ENCODE measurements at regions not wholly inside any gene's neighbourhood (a gene's known extent, or its start where the extent isn't known, plus 50 kb on each side); places are given as distances from the start of the nearest gene placed in this dataset.

- no peak for DNase-seq (ENCODE audit: low read depth in 1 of 2, low spot score in 1 of 2)
Observed at GRCh38 chr4:57282933-57283310, 172.7 kb upstream of the IGFBP7 start.

DNA sequence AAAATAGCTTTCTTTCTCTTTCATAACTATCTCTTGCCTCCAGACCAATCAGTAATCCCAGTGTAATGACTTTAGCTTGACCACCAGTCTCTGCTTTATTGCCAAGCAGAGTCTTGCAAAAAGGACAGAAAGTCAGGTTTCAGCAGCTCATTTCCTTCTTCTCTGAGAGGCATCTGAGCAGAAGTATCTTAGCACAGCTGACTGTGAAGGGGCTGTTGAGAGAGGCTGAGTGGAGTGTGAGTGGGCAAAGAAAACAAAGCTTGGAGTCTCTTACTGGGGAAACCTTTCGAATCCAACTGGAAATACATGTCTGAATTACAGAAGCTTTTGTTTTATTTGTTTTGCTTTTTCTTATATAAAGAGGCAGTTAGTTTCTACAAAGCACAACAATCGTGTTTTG, 170.3 kb upstream of the IGFBP7 start:
- no peak for DNase-seq (ENCODE audit: low read depth in 1 of 2, low spot score in 1 of 2)

DNA sequence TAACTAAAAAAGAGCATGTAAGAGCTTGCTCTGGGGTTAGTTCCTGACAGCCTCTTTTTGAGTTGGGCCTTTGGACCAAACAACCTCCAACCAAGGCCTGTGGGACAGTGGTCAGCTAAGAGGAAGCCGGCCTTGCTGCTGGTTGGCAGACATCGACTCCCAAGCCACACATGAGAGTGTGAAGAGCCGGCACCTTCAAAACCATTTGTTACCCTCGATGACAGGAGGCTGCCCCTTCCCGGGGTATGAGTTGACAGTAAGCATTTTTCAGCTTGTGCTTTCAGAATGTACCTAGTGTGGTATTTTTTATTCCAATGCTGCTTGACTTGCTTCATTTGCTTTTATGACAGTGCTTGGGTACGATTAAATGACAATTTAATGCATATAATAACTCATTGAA, 168.6 kb upstream of the IGFBP7 start:
- no peak for DNase-seq (ENCODE audit: low read depth in 1 of 2, low spot score in 1 of 2)

- DNase-seq (ENCODE audit: low read depth in 1 of 2, low spot score in 1 of 2): no peak
Observed at GRCh38 chr4:57274082-57274481, 163.9 kb upstream of the IGFBP7 start.

GRCh38 chr4:57270346-57270745, 160.2 kb upstream of the IGFBP7 start:
- DNase-seq (ENCODE audit: low read depth in 1 of 2, low spot score in 1 of 2): no peak

GRCh38 chr4:57265831-57266582, 155.8 kb upstream of the IGFBP7 start:
- DNase-seq (ENCODE audit: low read depth in 1 of 2, low spot score in 1 of 2): no peak

DNA sequence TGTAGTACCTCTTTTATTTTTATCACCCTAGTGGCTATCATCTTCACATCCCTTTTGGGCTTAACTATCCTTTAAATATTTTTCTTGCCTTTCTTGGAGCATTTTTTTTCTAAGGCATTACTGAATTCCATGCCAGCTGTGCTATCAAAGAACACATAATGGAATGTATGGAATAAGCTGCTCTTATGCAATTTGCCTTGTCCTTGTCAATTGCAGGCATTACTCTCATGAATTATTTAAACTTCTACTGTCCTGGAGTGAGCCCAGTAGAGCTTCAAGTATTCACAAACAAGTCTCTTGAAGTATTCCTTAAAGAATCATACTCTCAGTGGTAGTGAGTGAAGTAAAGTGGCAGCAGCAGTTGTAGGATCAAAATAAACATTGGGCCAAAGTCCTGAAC, 144.6 kb upstream of the IGFBP7 start:
- DNase-seq (ENCODE audit: low read depth in 1 of 2, low spot score in 1 of 2): no peak

DNA sequence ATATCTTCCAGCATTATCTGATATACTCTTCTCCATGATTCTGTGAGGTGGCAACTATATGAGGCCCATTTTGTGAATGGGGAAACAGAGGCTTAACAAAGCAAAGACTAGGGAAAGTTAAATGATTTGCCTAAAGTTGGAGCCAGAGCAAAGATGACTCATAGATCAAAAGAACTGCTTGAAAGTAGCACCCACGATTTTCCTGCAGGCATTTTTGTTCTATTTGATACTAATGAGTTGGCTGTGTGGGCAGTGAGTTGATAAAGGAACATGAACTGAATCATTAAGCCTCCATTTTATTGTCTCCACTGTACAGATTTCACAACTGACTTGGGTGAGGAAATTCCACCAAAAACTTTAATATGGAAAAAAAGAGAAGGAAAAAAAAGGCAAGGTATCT, 138.9 kb upstream of the IGFBP7 start:
- no peak for DNase-seq (ENCODE audit: low read depth in 1 of 2, low spot score in 1 of 2)

DNA sequence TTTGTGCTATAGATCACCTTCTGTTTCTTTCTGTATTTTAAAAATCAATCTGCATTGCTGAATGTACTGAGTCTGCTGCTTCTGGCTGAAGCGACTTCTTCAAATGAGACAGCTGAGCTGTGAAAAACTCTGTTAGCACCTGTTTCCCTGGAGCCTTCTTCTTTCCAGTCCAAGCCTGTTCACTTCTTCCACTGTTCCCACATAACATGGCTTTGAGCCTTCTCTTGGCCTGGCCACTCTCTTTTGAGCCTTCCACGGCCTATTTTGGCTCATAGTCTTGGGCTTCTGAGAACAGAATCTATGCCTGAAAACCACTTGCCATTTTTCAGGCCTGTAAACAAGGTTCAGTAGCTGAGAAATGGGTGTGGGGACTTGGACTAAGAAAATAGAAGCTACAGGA, 132.9 kb upstream of the IGFBP7 start:
- no peak for DNase-seq (ENCODE audit: low read depth in 1 of 2, low spot score in 1 of 2)

DNA sequence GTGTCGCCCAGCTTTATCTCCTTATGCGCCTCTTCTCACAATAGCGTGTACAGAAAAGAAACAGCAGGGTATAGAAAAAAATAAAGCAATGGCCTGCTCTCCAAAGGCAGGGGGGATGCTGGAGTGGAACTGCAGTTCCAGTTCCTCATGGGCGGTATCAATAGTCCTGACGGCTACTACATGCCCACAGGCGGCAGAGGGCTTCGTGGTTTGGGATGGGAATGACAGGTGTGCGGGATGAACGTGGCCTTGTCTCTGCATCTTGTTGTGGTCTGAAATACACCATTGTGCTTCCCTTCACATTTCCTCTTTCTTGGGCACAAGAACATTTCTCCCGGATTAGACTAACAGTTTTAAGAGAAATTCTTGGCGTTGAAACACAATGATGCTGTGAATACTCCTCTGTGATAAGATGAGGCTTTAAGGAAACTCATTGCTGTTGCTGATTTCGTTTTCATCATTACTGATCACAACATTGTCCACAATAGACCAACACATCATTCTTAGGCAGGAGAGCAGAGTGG, 124.1 kb upstream of the IGFBP7 start:
- no peak for DNase-seq (ENCODE audit: low read depth in 1 of 2, low spot score in 1 of 2)

DNA sequence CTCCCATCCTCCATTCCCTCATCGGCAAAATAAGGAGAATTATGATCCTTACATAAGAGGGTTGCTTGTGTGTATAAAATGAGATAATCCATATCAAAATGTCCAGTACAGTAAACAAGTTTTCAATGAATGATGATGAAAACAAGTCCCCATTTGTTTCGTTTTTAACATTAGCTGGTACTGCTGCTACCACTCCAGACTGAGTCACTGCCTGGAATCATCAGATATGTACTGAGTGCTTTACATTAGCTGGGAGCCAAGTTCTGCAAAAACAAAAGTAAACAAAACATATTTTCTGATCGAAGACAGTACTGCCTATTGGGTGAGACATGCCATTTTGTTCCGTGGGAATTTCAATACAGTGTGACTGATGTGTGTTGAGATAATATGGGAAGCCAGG, 123.2 kb upstream of the IGFBP7 start:
- DNase-seq (ENCODE audit: low read depth in 1 of 2, low spot score in 1 of 2): no peak

GRCh38 chr4:57231781-57232180, 121.6 kb upstream of the IGFBP7 start:
- DNase-seq (ENCODE audit: low read depth in 1 of 2, low spot score in 1 of 2): no peak

GRCh38 chr4:57220734-57221133, 110.5 kb upstream of the IGFBP7 start:
- no peak for DNase-seq (ENCODE audit: low read depth in 1 of 2, low spot score in 1 of 2)

DNA sequence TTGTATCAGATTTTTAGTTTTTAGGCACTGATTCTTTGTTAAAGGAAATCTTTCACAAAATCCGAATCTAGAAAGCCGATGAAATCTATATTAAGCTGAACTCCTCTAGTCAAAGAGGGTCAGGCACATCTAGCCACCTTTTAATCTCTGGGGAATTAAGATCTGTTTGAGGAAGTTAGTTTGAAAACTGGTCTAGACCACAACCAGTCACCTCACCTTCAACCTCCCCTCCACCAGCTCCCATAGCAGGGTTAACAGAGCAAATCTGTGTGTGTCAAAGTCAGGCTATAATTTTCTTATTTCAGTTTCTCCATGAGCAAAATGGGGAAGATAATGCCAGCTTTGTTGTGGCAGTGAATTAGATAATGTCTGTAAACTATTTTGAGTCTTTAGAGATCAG, 110.0 kb upstream of the IGFBP7 start:
- DNase-seq (ENCODE audit: low read depth in 1 of 2, low spot score in 1 of 2): no peak

DNA sequence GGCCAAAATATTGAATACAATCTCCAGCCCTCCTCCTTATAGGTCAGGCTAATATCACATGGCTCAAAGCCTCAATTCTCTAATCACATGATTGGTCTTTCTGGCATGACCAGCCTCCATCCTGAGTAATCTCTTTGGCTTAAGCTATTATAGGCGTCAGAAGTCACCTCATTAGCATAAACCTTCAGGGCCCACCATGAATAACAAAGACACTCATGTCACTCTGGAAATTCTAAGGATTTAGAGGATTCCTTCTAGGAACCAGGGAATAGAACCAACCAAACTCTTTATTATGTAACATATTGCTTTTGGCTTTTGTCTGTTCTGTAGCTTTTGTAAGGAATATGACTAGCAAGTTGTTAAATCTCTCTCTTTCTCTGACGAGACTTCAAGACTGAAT, 109.2 kb upstream of the IGFBP7 start:
- DNase-seq (ENCODE audit: low read depth in 1 of 2, low spot score in 1 of 2): no peak

DNA sequence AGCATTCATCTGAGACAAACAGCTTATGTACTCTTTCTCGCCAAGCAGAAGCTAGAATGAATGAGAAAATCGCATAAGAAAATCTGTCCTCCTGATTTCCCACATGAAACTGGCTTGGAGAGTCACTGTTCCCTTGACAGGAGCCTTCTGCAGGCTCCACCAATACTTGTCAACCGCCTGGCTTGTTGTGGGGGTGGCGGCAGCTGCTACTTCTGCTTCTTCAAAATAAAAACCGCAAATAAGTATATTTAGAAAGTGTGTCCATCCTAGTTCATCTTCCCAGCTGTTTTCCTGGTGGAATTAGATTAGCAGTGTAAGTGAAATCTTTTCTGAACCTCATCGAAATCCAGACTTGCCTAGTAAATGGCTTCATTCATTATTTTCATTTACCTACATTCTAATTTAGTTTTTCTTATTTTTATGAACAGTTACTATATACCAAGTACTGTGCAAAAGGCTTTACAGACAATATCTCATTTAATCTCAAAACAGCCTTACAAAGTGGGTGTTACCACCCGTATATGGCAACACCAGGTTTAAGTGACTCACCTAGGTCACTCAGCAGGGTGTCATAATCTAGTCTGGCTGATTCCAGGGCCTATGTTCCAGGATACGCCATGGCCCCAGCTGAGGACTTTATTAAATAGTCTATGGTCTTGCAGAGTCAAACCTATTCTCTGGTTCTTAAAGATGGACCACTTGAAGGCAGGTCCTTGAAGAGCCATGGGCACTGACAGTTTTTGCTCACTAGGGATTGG, 104.6 kb upstream of the IGFBP7 start:
- no peak for DNase-seq (ENCODE audit: low read depth in 1 of 2, low spot score in 1 of 2)

- DNase-seq (ENCODE audit: low read depth in 1 of 2, low spot score in 1 of 2): no peak
Observed at GRCh38 chr4:57211131-57211530, 100.9 kb upstream of the IGFBP7 start.

- no peak for DNase-seq (ENCODE audit: low read depth in 1 of 2, low spot score in 1 of 2)
Observed at GRCh38 chr4:57206172-57206571, 96.0 kb upstream of the IGFBP7 start.

DNA sequence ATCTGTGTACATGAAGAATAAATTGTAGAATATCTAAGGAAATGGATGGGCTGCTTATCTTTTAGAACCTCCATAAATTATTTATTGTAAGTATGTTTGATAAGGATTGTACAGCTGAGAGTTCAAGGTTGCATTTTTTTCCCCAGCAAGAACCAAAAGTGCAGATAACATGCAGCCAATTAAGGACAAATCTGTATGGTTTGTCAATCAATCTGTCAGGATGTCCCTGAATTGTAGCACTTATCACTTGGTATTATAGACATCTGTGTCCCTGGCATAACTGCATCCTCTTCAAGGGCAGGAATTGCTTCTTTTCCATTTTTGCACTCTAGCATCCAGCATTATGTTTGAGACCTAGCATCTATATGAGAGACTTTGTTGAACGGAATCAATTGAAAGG, 95.4 kb upstream of the IGFBP7 start:
- no peak for DNase-seq (ENCODE audit: low read depth in 1 of 2, low spot score in 1 of 2)

DNA sequence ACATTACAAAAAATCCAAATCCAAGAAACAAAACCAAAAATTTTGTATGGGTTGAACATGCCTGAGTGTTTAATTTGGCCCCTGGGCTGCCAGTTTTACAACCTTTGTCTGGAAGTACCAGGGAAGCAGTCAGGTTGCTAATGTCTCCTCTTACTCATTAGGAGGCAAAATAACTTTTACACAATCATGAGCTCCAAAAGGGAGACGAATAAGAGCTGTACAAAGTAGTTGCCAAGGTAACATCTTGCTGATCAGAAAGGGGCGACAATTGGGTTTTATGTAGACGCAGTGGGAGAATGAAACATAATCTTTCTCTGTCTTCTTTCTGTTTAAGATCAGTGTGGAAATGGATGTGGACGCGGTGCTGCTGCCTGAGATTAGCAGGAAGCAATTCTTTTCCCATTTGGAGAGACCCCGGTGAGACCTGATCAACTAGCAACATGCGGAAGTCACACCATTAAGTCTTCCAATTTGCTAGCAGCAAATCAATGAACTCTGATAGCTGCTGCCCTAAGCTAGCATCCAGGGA, 90.7 kb upstream of the IGFBP7 start:
- DNase-seq (ENCODE audit: low read depth in 1 of 2, low spot score in 1 of 2): no peak

DNA sequence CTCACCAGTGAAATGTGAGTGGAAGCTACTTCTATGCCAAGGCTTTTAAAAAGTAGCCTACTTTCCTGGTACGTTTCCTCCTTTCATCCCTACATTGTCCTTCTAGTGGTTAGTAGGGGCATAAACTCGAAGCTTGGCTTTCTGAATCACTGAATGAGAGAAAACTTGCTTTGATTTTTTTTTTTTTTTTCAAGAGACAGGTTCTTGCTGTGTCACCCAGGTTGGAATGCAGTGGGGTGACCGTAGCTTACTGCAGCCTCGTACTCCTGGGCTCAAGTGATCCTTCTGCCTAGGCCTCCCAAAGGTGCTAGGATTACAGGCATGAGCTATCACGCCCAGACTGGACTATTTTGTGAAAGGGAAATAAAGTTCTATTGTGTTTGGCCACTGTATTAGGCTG, 89.1 kb upstream of the IGFBP7 start:
- no peak for DNase-seq (ENCODE audit: low read depth in 1 of 2, low spot score in 1 of 2)

- no peak for DNase-seq (ENCODE audit: low read depth in 1 of 2, low spot score in 1 of 2)
Observed at GRCh38 chr4:57195622-57196021, 85.4 kb upstream of the IGFBP7 start.

Data from stimulated activated CD4-positive, alpha-beta T cell treated with anti-CD3 and anti-CD28 coated beads, Interleukin-15, amount 100 ng/mL, for 1 hour (primary cell).